Renal cortical epithelial cell (primary cell): ENCODE measurements at regions not wholly inside any gene's neighbourhood (a gene's known extent, or its start where the extent isn't known, plus 50 kb on each side); places are given as distances from the start of the nearest gene placed in this dataset.
"Not testable (repeated sequence)": the region's sequence is repeated elsewhere in the genome, so short reads cannot be mapped to it uniquely, and the experiment has no call there.

Experiments used
- DNase-seq: peaks from one replicate; pipeline ENCODE4 v3.0.0-alpha.2; 2011; ENCODE audit warnings: low read depth

- DNase-seq: no peak
Observed at GRCh38 chr13:37225414-37226070, 120.1 kb upstream of the CSNK1A1L start.

- DNase-seq: no peak
Observed at GRCh38 chr13:37216331-37216730, 110.9 kb upstream of the CSNK1A1L start.

- DNase-seq: no peak
Observed at GRCh38 chr13:37212826-37213225, 107.4 kb upstream of the CSNK1A1L start.

DNA sequence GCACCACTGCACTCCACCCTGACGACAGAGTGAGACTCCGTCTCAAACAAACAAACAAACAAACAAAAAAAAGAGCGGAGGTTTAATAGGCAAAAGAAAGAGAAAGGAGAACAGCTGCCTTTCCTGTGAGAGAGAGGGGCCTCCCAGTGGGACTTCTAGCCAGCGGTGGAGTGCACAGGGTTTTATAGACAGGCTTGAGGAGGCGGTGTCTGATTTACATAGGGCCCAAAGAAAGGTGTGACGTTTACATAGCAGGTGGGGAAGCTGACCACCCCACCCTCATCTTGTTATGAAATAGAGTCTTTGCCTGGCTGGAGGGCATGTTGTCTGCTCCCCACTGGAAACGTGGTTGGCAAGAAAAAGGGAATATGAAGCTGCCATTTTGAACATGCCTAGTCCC lies 106.0 kb upstream of the CSNK1A1L start:
- DNase-seq: no peak

DNA sequence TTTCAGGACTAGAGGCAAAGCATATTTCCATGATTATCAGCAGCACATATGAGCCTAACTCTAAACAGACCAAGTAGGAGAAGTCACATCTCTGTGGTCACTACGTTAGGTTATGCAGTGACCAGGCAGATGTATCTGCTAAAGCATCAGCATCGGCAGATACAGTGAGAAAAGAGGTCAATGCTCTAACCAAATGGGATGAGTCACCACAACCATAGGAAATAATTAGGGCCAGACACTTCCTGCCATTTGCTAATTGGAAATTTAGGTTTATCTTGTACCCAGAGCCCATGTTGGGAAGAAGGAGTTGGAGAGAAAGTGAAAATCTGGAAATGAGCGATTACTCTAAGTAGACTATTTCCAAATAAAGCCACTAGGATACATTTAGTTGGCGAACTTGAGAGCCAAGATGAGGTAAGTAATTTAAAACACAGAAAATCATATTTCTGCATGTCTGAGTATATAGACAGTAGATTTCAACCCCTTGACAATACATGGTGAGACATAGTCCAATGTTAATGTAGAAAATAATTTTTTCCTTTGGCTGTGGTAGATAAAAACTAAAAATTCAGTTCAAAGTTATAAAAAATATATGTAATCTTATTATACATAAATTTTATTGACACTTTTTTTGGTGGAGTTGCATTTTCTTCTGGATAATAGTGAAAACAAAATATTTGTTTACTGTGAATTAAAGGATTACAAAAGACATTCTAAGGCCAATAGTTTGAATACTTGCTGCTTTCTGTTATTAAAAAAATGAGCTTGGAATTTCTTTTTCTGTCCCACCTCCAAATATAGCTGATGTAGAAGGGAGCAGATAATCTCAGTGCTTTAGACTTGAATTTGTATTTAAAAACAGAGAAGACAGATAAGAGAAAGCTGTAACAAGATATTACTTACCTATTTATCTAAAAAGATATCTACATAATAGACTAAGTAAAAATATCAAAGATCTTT lies 104.4 kb upstream of the CSNK1A1L start:
- DNase-seq: no peak

DNA sequence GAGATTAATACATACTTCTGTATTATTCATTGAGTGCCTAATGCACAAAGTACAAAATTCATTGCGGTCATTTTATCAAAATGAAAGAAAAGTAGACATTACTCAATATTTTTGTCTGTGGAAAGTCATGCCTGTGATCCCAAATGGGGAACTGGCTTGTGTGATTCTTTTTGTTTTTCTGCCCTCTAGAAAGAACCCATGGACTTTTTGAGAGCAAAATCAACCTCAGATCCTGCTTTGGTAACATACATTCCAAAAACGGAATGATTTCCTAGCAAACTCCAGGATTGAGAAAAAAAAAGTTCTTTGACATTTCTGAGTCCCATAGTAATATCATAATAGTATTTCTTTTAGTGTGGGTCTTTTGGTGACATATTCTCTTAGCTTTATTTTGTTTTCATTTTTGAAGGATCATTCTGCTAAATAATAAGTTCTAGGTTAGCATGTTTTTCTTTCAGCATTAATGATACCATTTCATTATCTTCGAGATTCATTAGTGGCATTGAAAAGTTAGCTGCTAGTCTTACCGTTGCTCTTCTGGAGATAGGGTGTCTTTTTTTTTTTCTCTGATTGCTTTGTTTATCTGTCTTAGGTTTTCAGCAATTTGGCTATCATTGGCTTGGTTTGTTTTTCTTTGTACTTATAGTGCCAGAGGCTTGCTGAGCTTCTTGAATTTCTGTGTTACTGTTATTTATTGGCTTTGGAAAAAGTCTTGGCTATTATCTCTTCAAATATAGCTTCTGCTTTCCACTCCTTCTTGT lies 102.4 kb upstream of the CSNK1A1L start:
- DNase-seq: no peak

- no peak for DNase-seq
Observed at GRCh38 chr13:37202264-37202663, 96.8 kb upstream of the CSNK1A1L start.

- DNase-seq: no peak
Observed at GRCh38 chr13:37201081-37201480, 95.6 kb upstream of the CSNK1A1L start.

DNA sequence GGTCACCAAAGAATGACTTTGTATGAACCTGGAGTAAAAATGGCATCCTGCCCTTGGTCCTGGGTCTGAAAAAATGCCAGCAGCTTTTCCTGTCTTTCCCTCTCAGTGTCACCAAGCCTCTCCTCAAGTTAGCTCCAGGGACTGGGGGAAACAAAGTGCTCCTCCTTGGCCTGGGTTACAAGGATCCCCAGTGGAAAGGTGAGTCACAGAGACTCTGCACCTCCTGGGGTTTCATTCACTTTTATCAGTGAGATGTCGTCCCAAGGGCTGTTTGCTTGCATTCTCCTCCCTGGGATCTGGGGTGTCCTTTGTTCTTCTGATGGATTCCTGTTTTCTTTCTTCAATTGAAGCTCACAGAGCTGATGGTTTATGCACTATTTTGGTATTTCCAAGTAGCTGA lies 93.2 kb upstream of the CSNK1A1L start:
- no peak for DNase-seq

GRCh38 chr13:37195621-37196020 lies 90.2 kb upstream of the CSNK1A1L start:
- no peak for DNase-seq

DNA sequence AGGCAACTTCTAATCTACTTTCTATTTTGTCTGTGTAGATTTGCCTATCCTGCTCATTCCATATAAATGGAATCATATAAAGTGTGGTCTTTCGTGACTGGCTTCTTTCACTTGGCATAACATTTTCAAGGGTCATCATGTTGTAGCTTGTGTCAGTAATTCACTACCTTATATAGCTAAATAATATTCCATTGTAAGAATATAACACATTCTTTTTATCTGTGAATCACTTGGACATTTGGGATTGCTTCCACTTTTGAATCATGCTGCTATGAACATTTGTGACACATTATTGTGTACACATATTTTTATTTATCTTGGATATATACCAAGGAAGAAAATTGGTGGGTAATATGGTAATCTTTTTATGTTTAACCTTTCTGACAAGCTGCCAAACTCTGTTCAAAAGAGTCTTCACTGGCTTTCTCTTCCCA lies 89.0 kb upstream of the CSNK1A1L start:
- DNase-seq: no peak

DNA sequence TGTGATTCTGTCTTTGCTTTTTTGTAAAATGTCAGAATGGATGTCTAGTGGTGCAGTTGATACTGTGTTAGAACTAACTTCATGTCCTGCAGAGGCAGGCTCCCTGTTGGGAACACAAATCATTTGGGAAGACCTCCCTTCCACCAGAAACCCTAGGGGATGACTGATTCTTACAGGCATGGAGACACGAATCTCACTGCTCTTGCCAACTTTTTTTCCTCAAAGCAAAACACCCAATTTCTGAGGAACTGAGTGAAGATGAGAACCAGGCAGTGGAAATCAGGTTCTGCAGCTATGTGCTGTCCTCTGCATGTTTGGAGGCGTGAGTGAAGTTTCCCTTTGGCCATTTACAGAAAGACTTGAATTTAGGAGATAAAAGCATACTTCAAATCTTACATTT lies 87.5 kb upstream of the CSNK1A1L start:
- no peak for DNase-seq

GRCh38 chr13:37187621-37188020 lies 82.2 kb upstream of the CSNK1A1L start:
- no peak for DNase-seq

DNA sequence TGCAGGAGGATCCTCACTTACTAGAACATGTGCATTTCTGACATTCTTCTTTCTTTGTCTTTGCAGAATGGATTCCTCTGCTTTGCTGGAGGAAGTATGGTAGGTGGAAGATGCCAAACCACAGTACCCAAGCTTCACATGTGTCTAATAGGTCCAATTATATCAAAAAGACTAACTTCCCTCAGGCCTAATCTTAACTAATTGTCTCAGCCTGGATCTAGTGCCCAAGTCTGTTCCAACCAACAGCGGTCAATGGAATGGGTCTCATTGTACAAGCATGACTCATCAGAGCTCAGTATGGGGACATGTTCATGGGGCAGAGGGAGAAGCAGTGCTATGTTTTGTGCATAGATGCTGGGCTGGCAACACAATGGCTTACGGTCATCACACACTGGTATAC lies 81.6 kb upstream of the CSNK1A1L start:
- no peak for DNase-seq

GRCh38 chr13:37181620-37182019 lies 76.2 kb upstream of the CSNK1A1L start:
- no peak for DNase-seq

GRCh38 chr13:37179645-37180044 lies 74.2 kb upstream of the CSNK1A1L start:
- no peak for DNase-seq

- DNase-seq: no peak
Observed at GRCh38 chr13:37177125-37177524, 71.7 kb upstream of the CSNK1A1L start.

DNA sequence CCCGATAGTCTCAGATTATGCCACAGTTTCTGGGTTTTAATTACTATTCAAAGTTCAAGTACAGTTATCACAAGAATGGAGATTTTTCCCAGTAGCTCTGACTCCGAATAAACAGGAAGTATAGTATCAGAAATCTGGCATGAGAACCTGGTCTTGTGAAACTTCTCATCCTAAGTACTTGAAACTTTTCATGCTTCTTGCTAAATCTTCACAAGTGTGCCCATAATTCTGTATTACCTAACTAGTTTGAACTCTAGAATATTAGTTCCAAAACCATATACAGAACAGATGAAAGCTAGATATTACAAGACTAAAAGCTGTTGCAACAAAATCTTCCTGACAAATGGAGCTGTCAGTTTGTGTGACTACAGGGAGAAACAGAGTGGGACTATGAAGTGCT lies 70.5 kb upstream of the CSNK1A1L start:
- DNase-seq: peak; percentile 21

GRCh38 chr13:37173214-37173613 lies 67.8 kb upstream of the CSNK1A1L start:
- DNase-seq: no peak

- DNase-seq: not testable (repeated sequence)
Observed at GRCh38 chr13:37172226-37172625, 66.8 kb upstream of the CSNK1A1L start.

DNA sequence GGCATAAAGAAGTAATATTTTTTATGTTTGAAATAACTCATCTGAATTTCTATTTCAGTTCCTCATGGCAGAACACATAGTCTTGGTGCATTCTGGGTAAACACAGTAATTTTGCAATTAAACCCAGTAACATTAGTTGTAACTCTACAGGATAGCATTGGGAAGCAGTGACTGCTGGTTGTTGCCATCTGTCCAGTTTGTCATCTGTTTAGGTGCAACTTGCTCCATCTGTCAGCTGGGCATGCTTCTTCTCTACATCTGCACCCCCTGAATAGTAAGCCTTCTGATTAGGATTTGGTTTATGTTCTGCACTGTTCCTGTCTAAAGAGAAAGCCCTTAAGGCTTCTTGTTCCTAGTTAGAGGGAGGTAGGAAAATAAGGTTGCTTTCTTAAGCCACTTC lies 63.5 kb upstream of the CSNK1A1L start:
- peak; percentile 5 for DNase-seq

DNA sequence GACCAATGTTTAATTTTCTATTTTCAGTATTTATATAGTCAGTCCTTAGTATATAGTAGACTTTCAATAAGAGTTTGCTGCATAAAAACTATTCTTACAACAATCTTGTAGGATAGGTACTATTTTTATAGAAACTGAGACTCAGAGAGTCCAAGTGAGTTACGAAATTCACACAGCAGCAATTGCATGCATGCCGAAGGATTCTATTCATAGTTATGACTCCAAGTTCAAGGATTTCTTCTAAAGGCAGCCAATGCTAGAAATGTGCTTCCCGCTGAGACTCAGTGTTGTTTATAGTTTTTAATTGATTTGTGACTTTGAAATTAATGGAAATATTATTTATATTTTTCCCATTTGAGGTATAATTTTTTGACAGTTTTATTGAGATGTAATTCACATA lies 62.7 kb upstream of the CSNK1A1L start:
- DNase-seq: no peak
